ENCODE measurements at regions not wholly inside any gene's neighbourhood (a gene's known extent, or its start where the extent isn't known, plus 50 kb on each side); places are given as distances from the start of the nearest gene placed in this dataset.

- TF ChIP-seq ZBTB21 (CRISPR knock-in tag; IDR thresholded peaks at IDR 0.05; ENCODE audit: borderline replicate concordance) (no peak), ETV6 (CRISPR knock-in tag; IDR thresholded peaks at IDR 0.05) (no peak), JAZF1 (CRISPR knock-in tag; IDR thresholded peaks at IDR 0.05) (no peak), ZNF423 (CRISPR knock-in tag; IDR thresholded peaks at IDR 0.05) (no peak), ATF1 (CRISPR knock-in tag; IDR thresholded peaks at IDR 0.05) (no peak), ELF4 (CRISPR knock-in tag; IDR thresholded peaks at IDR 0.05; ENCODE audit: low read depth) (no peak), ZNF416 (CRISPR knock-in tag; IDR thresholded peaks at IDR 0.05) (no peak), ZNF396 (CRISPR knock-in tag; IDR thresholded peaks at IDR 0.05; ENCODE audit: borderline replicate concordance) (no peak), RORB (CRISPR knock-in tag; IDR thresholded peaks at IDR 0.05) (no peak), OVOL2 (CRISPR knock-in tag; IDR thresholded peaks at IDR 0.05; ENCODE audit: borderline replicate concordance) (no peak), ZNF232 (CRISPR knock-in tag; IDR thresholded peaks at IDR 0.05) (no peak)
- TF ChIP-seq, protein P1, sequence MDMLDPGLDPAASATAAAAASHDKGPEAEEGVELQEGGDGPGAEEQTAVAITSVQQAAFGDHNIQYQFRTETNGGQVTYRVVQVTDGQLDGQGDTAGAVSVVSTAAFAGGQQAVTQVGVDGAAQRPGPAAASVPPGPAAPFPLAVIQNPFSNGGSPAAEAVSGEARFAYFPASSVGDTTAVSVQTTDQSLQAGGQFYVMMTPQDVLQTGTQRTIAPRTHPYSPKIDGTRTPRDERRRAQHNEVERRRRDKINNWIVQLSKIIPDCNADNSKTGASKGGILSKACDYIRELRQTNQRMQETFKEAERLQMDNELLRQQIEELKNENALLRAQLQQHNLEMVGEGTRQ (CRISPR knock-in tag; IDR thresholded peaks at IDR 0.05), result peak; percentile 92
- TF ChIP-seq, protein P2, sequence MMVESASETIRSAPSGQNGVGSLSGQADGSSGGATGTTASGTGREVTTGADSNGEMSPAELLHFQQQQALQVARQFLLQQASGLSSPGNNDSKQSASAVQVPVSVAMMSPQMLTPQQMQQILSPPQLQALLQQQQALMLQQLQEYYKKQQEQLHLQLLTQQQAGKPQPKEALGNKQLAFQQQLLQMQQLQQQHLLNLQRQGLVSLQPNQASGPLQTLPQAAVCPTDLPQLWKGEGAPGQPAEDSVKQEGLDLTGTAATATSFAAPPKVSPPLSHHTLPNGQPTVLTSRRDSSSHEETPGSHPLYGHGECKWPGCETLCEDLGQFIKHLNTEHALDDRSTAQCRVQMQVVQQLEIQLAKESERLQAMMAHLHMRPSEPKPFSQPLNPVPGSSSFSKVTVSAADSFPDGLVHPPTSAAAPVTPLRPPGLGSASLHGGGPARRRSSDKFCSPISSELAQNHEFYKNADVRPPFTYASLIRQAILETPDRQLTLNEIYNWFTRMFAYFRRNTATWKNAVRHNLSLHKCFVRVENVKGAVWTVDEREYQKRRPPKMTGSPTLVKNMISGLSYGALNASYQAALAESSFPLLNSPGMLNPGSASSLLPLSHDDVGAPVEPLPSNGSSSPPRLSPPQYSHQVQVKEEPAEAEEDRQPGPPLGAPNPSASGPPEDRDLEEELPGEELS (CRISPR knock-in tag; IDR thresholded peaks at IDR 0.05), result no peak
- TF ChIP-seq, protein P3, sequence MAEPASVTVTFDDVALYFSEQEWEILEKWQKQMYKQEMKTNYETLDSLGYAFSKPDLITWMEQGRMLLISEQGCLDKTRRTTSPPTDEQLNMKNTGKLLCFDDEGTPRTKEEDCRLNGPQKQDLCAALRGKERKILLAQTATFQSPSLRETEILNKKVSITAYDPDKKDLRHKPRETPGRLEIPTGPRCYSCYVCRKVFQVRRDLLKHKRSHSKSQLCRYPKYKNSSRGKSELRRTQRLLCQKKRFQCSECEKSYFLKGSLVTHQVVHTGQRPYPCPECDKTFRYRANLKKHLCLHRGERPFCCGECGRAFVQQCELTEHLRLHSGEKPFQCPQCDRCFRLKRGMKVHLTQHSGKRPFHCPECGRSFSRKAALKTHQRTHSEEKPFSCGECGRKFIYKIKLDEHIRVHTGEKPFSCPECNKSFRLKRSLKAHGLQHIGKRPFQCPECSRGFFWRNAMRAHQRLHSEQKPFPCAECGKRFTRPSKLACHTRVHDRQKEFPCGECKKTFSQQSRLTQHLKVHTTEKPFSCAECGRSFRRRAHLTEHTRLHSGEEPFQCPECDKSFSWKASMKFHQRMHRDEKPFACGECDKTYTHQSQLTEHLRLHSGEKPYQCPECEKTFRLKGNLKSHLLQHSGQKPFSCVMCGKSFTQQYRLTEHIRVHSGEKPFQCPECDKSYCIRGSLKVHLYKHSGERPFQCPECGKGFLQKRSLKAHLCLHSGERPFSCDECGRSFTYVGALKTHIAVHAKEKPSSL (CRISPR knock-in tag; conservative IDR thresholded peaks at IDR 0.05), result no peak
- TF ChIP-seq, protein P4, sequence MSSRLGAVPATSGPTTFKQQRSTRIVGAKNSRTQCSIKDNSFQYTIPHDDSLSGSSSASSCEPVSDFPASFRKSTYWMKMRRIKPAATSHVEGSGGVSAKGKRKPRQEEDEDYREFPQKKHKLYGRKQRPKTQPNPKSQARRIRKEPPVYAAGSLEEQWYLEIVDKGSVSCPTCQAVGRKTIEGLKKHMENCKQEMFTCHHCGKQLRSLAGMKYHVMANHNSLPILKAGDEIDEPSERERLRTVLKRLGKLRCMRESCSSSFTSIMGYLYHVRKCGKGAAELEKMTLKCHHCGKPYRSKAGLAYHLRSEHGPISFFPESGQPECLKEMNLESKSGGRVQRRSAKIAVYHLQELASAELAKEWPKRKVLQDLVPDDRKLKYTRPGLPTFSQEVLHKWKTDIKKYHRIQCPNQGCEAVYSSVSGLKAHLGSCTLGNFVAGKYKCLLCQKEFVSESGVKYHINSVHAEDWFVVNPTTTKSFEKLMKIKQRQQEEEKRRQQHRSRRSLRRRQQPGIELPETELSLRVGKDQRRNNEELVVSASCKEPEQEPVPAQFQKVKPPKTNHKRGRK (CRISPR knock-in tag; IDR thresholded peaks at IDR 0.05; ENCODE audit: borderline replicate concordance), result no peak
- TF ChIP-seq, protein P5, sequence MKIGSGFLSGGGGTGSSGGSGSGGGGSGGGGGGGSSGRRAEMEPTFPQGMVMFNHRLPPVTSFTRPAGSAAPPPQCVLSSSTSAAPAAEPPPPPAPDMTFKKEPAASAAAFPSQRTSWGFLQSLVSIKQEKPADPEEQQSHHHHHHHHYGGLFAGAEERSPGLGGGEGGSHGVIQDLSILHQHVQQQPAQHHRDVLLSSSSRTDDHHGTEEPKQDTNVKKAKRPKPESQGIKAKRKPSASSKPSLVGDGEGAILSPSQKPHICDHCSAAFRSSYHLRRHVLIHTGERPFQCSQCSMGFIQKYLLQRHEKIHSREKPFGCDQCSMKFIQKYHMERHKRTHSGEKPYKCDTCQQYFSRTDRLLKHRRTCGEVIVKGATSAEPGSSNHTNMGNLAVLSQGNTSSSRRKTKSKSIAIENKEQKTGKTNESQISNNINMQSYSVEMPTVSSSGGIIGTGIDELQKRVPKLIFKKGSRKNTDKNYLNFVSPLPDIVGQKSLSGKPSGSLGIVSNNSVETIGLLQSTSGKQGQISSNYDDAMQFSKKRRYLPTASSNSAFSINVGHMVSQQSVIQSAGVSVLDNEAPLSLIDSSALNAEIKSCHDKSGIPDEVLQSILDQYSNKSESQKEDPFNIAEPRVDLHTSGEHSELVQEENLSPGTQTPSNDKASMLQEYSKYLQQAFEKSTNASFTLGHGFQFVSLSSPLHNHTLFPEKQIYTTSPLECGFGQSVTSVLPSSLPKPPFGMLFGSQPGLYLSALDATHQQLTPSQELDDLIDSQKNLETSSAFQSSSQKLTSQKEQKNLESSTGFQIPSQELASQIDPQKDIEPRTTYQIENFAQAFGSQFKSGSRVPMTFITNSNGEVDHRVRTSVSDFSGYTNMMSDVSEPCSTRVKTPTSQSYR (CRISPR knock-in tag; IDR thresholded peaks at IDR 0.05), result no peak
These were observed 82.0 kb upstream of the TRIO start (continued) for GRCh38 chr5:14061106-14061505.

DNA sequence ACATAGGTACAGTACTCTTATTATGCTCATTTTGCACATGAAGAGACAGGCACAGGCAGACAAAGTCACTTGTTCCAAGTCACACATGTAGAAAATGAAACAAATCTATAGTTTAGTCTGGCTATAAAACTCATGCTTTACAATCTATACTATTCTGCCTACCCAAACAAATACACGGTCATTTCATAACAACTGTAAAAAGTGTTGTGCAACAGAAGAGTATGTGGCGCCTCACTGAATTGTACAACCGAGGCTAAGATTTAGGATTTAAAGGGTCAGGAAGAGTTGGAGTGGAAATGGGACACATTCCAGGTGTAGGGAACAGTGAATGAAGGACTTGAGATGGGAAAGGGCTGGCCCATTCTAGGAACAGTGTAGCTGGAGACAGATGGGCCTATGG, 82.9 kb upstream of the TRIO start:
- H3K4me3 Mint-ChIP-seq, result no peak overlapping the region
- no peak for ATAC-seq
- H3K27ac Mint-ChIP-seq, result no peak overlapping the region
- H3K4me1 Mint-ChIP-seq, result no peaks in the 10 kb centered on the region
- no peak for DNase-seq (ENCODE audit: low spot score)
- ChIA-PET POLR2A (no interaction called here), CTCF (no interaction called here)
- H3K9me3 Mint-ChIP-seq, result peaks cover 17% of the 10 kb centered on the region
- no peaks in the 10 kb centered on the region for H3K36me3 Mint-ChIP-seq
- H3K27me3 Mint-ChIP-seq (ENCODE audit: low read depth), result no peaks in the 10 kb centered on the region
- no peak for TF ChIP-seq ZNF263 (CRISPR knock-in tag; IDR thresholded peaks at IDR 0.05; ENCODE audit: low read depth)
- TF ChIP-seq ZNF671 (CRISPR knock-in tag; IDR thresholded peaks at IDR 0.05), result no peak
- TF ChIP-seq CREB1 (CRISPR knock-in tag; IDR thresholded peaks at IDR 0.05), result no peak
- no peak for TF ChIP-seq ZBTB43 (CRISPR knock-in tag; IDR thresholded peaks at IDR 0.05)
- TF ChIP-seq, protein P6, sequence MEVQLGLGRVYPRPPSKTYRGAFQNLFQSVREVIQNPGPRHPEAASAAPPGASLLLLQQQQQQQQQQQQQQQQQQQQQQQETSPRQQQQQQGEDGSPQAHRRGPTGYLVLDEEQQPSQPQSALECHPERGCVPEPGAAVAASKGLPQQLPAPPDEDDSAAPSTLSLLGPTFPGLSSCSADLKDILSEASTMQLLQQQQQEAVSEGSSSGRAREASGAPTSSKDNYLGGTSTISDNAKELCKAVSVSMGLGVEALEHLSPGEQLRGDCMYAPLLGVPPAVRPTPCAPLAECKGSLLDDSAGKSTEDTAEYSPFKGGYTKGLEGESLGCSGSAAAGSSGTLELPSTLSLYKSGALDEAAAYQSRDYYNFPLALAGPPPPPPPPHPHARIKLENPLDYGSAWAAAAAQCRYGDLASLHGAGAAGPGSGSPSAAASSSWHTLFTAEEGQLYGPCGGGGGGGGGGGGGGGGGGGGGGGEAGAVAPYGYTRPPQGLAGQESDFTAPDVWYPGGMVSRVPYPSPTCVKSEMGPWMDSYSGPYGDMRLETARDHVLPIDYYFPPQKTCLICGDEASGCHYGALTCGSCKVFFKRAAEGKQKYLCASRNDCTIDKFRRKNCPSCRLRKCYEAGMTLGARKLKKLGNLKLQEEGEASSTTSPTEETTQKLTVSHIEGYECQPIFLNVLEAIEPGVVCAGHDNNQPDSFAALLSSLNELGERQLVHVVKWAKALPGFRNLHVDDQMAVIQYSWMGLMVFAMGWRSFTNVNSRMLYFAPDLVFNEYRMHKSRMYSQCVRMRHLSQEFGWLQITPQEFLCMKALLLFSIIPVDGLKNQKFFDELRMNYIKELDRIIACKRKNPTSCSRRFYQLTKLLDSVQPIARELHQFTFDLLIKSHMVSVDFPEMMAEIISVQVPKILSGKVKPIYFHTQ (CRISPR knock-in tag; IDR thresholded peaks at IDR 0.05), result no peak

Measured in WTC11 (cell line).